Panc1 (cell line): ENCODE measurements at regions not wholly inside any gene's neighbourhood (a gene's known extent, or its start where the extent isn't known, plus 50 kb on each side); places are given as distances from the start of the nearest gene placed in this dataset.

ENCODE experiments used
- POLR2AphosphoS5 ChIP-seq: IDR thresholded peaks from 2 replicates; pipeline ENCODE4 v1.6.1; 2012; ENCODE audit warnings: mild to moderate bottlenecking, low read depth, low read length, moderate library complexity
- SIN3A ChIP-seq: IDR thresholded peaks from 2 replicates; pipeline ENCODE4 v1.6.1; 2012; ENCODE audit warnings: low read depth, mild to moderate bottlenecking, low read length, moderate library complexity, borderline replicate concordance; ENCODE audit not compliant: insufficient read depth
- TCF7L2 ChIP-seq: IDR thresholded peaks from 2 replicates; pipeline ENCODE4 v1.6.1; 2011; ENCODE audit warnings: mild to moderate bottlenecking, low read depth, low read length, inconsistent platforms
- TF ChIP-seq, protein P1 (sequence below): fragments of 450-650 bp; IDR thresholded peaks from 2 replicates; pipeline ENCODE4 v1.5.1; 2017; ENCODE audit warnings: mild to moderate bottlenecking
- TF ChIP-seq, protein P2 (sequence below), 2 experiments: IDR thresholded peaks; 2 replicates each; pipeline ENCODE4 v1.6.1; 2011 to 2012; ENCODE audit warnings: low read depth in 2 of 2, control low read depth in 1 of 2, low read length in 1 of 2, mild to moderate bottlenecking in 1 of 2, moderate library complexity in 1 of 2; ENCODE audit not compliant: insufficient read depth in 1 of 2

DNA sequence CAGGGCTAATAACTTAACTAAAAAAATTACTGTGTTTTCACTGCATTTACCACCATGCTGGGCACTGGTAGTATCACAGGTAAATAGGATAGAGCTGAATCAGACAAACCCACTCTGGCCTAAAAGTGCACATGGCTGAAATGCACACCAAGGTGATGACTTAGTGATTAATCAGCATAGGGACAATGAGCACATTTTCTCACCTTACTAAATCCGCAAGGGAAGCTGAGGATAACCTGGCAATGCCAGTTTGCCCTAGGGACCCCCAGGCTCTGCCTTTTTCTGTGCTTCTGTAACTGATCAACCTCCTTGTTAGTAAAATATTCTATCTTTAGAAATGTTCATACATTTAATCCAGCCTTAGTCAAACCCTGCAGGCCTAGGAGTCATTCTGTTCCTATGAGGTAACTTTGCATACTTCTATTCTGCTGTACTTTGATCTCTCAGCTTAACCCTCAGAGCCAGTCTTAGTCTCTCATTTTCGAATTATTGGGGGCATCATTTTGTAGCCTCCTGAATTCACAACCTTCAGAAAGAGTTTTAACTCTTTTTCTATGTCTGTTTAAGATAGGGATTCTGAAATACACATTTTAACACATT, 562.9 kb upstream of the KCNMB2 start:
- TF ChIP-seq, protein P1, sequence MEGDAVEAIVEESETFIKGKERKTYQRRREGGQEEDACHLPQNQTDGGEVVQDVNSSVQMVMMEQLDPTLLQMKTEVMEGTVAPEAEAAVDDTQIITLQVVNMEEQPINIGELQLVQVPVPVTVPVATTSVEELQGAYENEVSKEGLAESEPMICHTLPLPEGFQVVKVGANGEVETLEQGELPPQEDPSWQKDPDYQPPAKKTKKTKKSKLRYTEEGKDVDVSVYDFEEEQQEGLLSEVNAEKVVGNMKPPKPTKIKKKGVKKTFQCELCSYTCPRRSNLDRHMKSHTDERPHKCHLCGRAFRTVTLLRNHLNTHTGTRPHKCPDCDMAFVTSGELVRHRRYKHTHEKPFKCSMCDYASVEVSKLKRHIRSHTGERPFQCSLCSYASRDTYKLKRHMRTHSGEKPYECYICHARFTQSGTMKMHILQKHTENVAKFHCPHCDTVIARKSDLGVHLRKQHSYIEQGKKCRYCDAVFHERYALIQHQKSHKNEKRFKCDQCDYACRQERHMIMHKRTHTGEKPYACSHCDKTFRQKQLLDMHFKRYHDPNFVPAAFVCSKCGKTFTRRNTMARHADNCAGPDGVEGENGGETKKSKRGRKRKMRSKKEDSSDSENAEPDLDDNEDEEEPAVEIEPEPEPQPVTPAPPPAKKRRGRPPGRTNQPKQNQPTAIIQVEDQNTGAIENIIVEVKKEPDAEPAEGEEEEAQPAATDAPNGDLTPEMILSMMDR: no peak
- TF ChIP-seq, protein P2, sequence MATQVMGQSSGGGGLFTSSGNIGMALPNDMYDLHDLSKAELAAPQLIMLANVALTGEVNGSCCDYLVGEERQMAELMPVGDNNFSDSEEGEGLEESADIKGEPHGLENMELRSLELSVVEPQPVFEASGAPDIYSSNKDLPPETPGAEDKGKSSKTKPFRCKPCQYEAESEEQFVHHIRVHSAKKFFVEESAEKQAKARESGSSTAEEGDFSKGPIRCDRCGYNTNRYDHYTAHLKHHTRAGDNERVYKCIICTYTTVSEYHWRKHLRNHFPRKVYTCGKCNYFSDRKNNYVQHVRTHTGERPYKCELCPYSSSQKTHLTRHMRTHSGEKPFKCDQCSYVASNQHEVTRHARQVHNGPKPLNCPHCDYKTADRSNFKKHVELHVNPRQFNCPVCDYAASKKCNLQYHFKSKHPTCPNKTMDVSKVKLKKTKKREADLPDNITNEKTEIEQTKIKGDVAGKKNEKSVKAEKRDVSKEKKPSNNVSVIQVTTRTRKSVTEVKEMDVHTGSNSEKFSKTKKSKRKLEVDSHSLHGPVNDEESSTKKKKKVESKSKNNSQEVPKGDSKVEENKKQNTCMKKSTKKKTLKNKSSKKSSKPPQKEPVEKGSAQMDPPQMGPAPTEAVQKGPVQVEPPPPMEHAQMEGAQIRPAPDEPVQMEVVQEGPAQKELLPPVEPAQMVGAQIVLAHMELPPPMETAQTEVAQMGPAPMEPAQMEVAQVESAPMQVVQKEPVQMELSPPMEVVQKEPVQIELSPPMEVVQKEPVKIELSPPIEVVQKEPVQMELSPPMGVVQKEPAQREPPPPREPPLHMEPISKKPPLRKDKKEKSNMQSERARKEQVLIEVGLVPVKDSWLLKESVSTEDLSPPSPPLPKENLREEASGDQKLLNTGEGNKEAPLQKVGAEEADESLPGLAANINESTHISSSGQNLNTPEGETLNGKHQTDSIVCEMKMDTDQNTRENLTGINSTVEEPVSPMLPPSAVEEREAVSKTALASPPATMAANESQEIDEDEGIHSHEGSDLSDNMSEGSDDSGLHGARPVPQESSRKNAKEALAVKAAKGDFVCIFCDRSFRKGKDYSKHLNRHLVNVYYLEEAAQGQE (IDR thresholded peaks at IDR 0.05; ENCODE audit: insufficient read depth in 1 of 2, low read depth in 2 of 2, low read length in 1 of 2): no peak
- TF ChIP-seq POLR2AphosphoS5: no peak
- TF ChIP-seq SIN3A: no peak
- no peak for TF ChIP-seq TCF7L2
